ENCODE measurements at regions not wholly inside any gene's neighbourhood (a gene's known extent, or its start where the extent isn't known, plus 50 kb on each side); places are given as distances from the start of the nearest gene placed in this dataset.

DNA sequence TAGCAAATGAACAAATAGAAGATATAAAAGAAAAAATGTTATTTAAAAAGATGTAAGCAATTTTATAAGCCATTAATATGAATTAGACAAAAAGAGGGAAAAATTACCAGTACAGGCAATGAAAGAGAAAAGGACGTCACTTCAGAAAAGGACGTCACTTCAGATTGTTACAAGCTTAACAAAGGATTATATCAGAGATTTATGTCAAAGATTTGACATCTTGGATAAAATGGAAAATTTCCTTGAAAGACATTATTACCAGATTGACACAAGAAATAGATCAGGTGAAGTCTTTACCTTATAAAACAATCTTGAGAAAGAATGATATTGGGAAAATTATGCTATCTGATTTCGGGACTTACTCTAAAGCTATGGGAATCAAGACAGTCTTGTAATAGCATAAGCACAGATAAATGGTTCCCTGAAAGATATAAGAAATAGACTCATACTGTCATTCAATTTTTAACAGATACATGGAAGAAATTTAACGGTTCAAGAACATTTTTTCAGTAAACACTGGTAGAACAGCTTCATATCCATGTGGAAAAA, 625.4 kb upstream of the EDIL3 start (continued):
- TF ChIP-seq, protein P1, sequence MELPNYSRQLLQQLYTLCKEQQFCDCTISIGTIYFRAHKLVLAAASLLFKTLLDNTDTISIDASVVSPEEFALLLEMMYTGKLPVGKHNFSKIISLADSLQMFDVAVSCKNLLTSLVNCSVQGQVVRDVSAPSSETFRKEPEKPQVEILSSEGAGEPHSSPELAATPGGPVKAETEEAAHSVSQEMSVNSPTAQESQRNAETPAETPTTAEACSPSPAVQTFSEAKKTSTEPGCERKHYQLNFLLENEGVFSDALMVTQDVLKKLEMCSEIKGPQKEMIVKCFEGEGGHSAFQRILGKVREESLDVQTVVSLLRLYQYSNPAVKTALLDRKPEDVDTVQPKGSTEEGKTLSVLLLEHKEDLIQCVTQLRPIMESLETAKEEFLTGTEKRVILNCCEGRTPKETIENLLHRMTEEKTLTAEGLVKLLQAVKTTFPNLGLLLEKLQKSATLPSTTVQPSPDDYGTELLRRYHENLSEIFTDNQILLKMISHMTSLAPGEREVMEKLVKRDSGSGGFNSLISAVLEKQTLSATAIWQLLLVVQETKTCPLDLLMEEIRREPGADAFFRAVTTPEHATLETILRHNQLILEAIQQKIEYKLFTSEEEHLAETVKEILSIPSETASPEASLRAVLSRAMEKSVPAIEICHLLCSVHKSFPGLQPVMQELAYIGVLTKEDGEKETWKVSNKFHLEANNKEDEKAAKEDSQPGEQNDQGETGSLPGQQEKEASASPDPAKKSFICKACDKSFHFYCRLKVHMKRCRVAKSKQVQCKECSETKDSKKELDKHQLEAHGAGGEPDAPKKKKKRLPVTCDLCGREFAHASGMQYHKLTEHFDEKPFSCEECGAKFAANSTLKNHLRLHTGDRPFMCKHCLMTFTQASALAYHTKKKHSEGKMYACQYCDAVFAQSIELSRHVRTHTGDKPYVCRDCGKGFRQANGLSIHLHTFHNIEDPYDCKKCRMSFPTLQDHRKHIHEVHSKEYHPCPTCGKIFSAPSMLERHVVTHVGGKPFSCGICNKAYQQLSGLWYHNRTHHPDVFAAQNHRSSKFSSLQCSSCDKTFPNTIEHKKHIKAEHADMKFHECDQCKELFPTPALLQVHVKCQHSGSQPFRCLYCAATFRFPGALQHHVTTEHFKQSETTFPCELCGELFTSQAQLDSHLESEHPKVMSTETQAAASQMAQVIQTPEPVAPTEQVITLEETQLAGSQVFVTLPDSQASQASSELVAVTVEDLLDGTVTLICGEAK (IDR thresholded peaks at IDR 0.05; ENCODE audit: borderline replicate concordance), result no peak

DNA sequence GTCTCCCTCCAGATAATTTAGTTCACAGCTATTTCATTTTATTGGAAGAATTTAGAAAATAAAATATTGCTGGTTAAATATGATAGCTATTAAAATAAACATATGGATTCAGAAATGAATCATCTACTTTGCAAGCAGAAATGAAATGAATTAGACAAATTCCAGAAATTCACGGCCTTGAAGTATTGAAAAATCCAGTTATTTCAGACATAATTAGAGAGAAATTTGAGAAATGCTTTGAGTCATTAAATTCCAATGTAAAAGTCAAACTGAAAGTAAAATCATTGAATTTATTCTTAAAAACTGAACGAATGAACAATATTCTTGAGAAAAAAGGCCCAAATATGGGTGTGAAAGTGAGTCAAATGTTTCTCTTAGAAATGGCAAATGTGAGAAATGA, 632.6 kb upstream of the EDIL3 start:
- Histone ChIP-seq H3K4me3 (no peak overlapping the region), H3K4me2 (ENCODE audit: control insufficient read depth, insufficient read depth) (no peak overlapping the region), H3K79me2 (ENCODE audit: control insufficient read depth, insufficient read depth, low read length) (no peaks in the 10 kb centered on the region), H3K9me3 (replicated peaks; ENCODE audit: control insufficient read depth, insufficient read depth, low read length) (no peaks in the 10 kb centered on the region), H3K36me3 (ENCODE audit: control insufficient read depth in 2 of 2, insufficient read depth in 2 of 2, low read length in 1 of 2) (no peaks in the 10 kb centered on the region), H2AFZ (ENCODE audit: control insufficient read depth, low read depth, low read length) (no peak overlapping the region), H3K4me1 (ENCODE audit: control insufficient read depth, insufficient read depth, low read length) (no peaks in the 10 kb centered on the region), H3K27ac (ENCODE audit: control insufficient read depth, insufficient read depth) (no peak overlapping the region), H4K20me1 (ENCODE audit: control insufficient read depth, insufficient read depth) (no peaks in the 10 kb centered on the region), H3K9ac (ENCODE audit: control insufficient read depth, insufficient read depth, low read length) (no peak overlapping the region), H3K27me3 (replicated peaks in 1 of 2; ENCODE audit: control insufficient read depth in 2 of 2, insufficient read depth in 2 of 2, low read length in 1 of 2) (no peaks in the 10 kb centered on the region)
- ATAC-seq (no peak), DNase-seq (ENCODE audit: low read depth, low spot score) (no peak), FAIRE-seq (no peak)
- BruUV-seq (replicated peaks), result no TSS peak
- RAD21 ChIA-PET (ENCODE audit: unreplicated experiment), result no interaction called here
- SMC1A ChIA-PET (ENCODE audit: uncharacterized antibody, unreplicated experiment), result interaction anchor here (0.9 kb wide), 1 partner anchor 9 kb away, joined by 3 read pairs; no protein-coding TSS in a partner anchor
- POLR2A ChIA-PET, result no interaction called here
- 0% methylated on average over 2 of the region's 2 CpGs for WGBS (ENCODE audit: insufficient coverage, insufficient replicate concordance, low lambda C conversion rate, missing lambda C conversion rate)
- in situ Hi-C loops (cut with MboI) (no loop called here), intact Hi-C loops (cut with micrococcal nuclease; ENCODE audit: unreplicated experiment) (no loop called here)
- TF ChIP-seq KAT2A (conservative IDR thresholded peaks at IDR 0.05; ENCODE audit: control insufficient read depth, low read depth, low read length) (no peak), KLF5 (IDR thresholded peaks at IDR 0.05; ENCODE audit: partially characterized antibody) (no peak), MYB (IDR thresholded peaks at IDR 0.05; ENCODE audit: borderline replicate concordance, low read depth, low read length) (no peak), WRNIP1 (IDR thresholded peaks at IDR 0.05; ENCODE audit: borderline replicate concordance, low read depth, low read length) (no peak), NR2C2 (IDR thresholded peaks at IDR 0.05; ENCODE audit: borderline replicate concordance, control insufficient read depth, insufficient read length, low read depth) (no peak), SMAD1 (IDR thresholded peaks at IDR 0.05; ENCODE audit: low read depth, partially characterized antibody) (no peak), TCF3 (IDR thresholded peaks at IDR 0.05; ENCODE audit: borderline replicate concordance, insufficient read depth, low read depth, low read length) (no peak), NR2F1 (conservative IDR thresholded peaks at IDR 0.05) (no peak), GATAD2B (conservative IDR thresholded peaks at IDR 0.05; ENCODE audit: low read depth) (no peak), POU2F2 (IDR thresholded peaks at IDR 0.05; ENCODE audit: borderline replicate concordance, low read depth, low read length) (no peak), SUZ12 (IDR thresholded peaks at IDR 0.05; ENCODE audit: unreplicated experiment) (no peak), CBFB (IDR thresholded peaks at IDR 0.05; ENCODE audit: low read depth) (no peak), ASH2L (IDR thresholded peaks at IDR 0.05; ENCODE audit: borderline replicate concordance, low read depth) (no peak), TAF1 (IDR thresholded peaks at IDR 0.05; ENCODE audit: borderline replicate concordance, low read depth, low read length) (no peak)
- CTCF ChIA-PET, result no interaction called here
